PC-3 (cell line): ENCODE measurements at regions not wholly inside any gene's neighbourhood (a gene's known extent, or its start where the extent isn't known, plus 50 kb on each side); places are given as distances from the start of the nearest gene placed in this dataset.

Experiments
- ATAC-seq: fragments of 200-7000 bp; cut with Tn5 transposase; 2 replicates; pipeline ENCODE4 v1.9.1; 2020; ENCODE audit warnings: mild to moderate bottlenecking, moderate library complexity
- BruUV-seq: library from RNA; stranded (reverse); fragments of 400-500 nt; replicated peaks from 2 replicates; lab custom pipeline; 2021; lab: Mats Ljungman, UMichigan
- CTCF ChIA-PET: fragments of 300-600 bp; sonication (Branson Sonifier 250); formaldehyde crosslinking; loops from one replicate; lab custom pipeline; 2022; ENCODE audit warnings: antibody characterized with exemption; lab: Charles Lee
- POLR2A ChIA-PET: fragments of 300-600 bp; sonication (Branson Sonifier 250); formaldehyde crosslinking; loops from one replicate; lab custom pipeline; 2022; ENCODE audit warnings: antibody characterized with exemption; ENCODE audit not compliant: unreplicated experiment; lab: Charles Lee
- DNase-seq: peaks from one replicate; pipeline ENCODE4 v3.0.0-alpha.2; 2015
- H2AFZ ChIP-seq: fragments of 300-600 bp; sonication (generic); 2 replicates; pipeline ENCODE4 v1.6.0; 2016; ENCODE audit warnings: antibody characterized with exemption, low read length
- H3F3A ChIP-seq: fragments of 300-600 bp; sonication (generic); one replicate; pipeline ENCODE4 v1.6.0; 2017; ENCODE audit warnings: antibody characterized with exemption, low read length, control low read depth, mild to moderate bottlenecking; ENCODE audit not compliant: unreplicated experiment
- H3K27ac ChIP-seq: fragments of 300-600 bp; sonication (generic); 2 replicates; pipeline ENCODE4 v1.5.1; 2016; ENCODE audit warnings: mild to moderate bottlenecking, low read length
- H3K27me3 ChIP-seq: fragments of 300-600 bp; sonication (generic); 2 replicates; pipeline ENCODE4 v1.6.1; 2016; ENCODE audit warnings: low read length, mixed read lengths
- H3K36me3 ChIP-seq: fragments of 300-600 bp; sonication (generic); 2 replicates; pipeline ENCODE4 v1.6.1; 2016; ENCODE audit warnings: low read depth, mixed run types, low read length, mixed read lengths
- H3K4me1 ChIP-seq: fragments of 300-600 bp; sonication (generic); 2 replicates; pipeline ENCODE4 v1.5.1; 2016; ENCODE audit warnings: low read length; ENCODE audit not compliant: insufficient read depth
- H3K4me2 ChIP-seq: fragments of 300-600 bp; sonication (generic); 2 replicates; pipeline ENCODE4 v1.6.0; 2016; ENCODE audit warnings: low read length
- H3K4me3 ChIP-seq: fragments of 300-600 bp; sonication (generic); 2 replicates; pipeline ENCODE4 v1.5.1; 2016; ENCODE audit warnings: mild to moderate bottlenecking, low read length, mixed read lengths
- H3K79me2 ChIP-seq: fragments of 300-600 bp; sonication (generic); 2 replicates; pipeline ENCODE4 v1.6.1; 2017; ENCODE audit warnings: low read length, mixed read lengths
- H3K9ac ChIP-seq: fragments of 300-600 bp; sonication (generic); 2 replicates; pipeline ENCODE4 v1.6.0; 2016; ENCODE audit warnings: mild to moderate bottlenecking, low read length
- H3K9me2 ChIP-seq: fragments of 300-600 bp; sonication (generic); replicated peaks from 2 replicates; pipeline ENCODE4 v1.6.1; 2016; ENCODE audit warnings: mixed run types, low read length, mixed read lengths
- H3K9me3 ChIP-seq: fragments of 300-600 bp; sonication (generic); 2 replicates; pipeline ENCODE4 v1.6.1; 2016; ENCODE audit warnings: low read length, mixed read lengths
- H4K20me1 ChIP-seq: fragments of 300-600 bp; sonication (generic); 2 replicates; pipeline ENCODE4 v1.6.1; 2016; ENCODE audit warnings: low read length, mixed read lengths
- CTCF ChIP-seq: fragments of 300-600 bp; sonication (generic); conservative IDR thresholded peaks from 2 replicates; pipeline ENCODE4 v1.5.1; 2017; ENCODE audit warnings: antibody characterized with exemption, low read depth, mild to moderate bottlenecking, low read length
- EZH2 ChIP-seq: fragments of 300-600 bp; sonication (generic); IDR thresholded peaks from one replicate; pipeline ENCODE4 v1.6.1; 2017; ENCODE audit warnings: antibody characterized with exemption, mild to moderate bottlenecking, low read length; ENCODE audit not compliant: unreplicated experiment
- EZH2phosphoT487 ChIP-seq: fragments of 300-600 bp; sonication (generic); IDR thresholded peaks from 2 replicates; pipeline ENCODE4 v1.6.1; 2018; ENCODE audit warnings: mild to moderate bottlenecking, antibody characterized with exemption, low read length, borderline replicate concordance
- intact Hi-C: fragments of 100-400 bp; cut with micrococcal nuclease; formaldehyde crosslinking; loops from 2 replicates; pipeline ENCODE4 v1.9.0; 2023

GRCh38 chr6:23013776-23014175, 444.4 kb downstream of the HDGFL1 start:
- no peak overlapping the region for H3K27ac ChIP-seq
- H2AFZ ChIP-seq, result 0 out of 2 replicates have a peak overlapping the region, but pooled peaks have one; percentile 2
- no peak overlapping the region for H3K9ac ChIP-seq
- no peak overlapping the region for H3K4me3 ChIP-seq
- no peaks in the 10 kb centered on the region for H3K27me3 ChIP-seq
- 0 out of 2 replicates have a peak overlapping the region, but pooled peaks have one; percentile 3 for H3K4me2 ChIP-seq
- no peaks in the 10 kb centered on the region for H3K4me1 ChIP-seq
- H3K79me2 ChIP-seq, result no peaks in the 10 kb centered on the region
- no peaks in the 10 kb centered on the region for H3K9me3 ChIP-seq
- H3K36me3 ChIP-seq, result no peaks in the 10 kb centered on the region
- POLR2A ChIA-PET, result no interaction called here
- intact Hi-C loops, result no loop called here
- H3K9me2 ChIP-seq, result no peaks in the 10 kb centered on the region
- no peaks in the 10 kb centered on the region for H3F3A ChIP-seq
- BruUV-seq, result no TSS peak
- CTCF ChIA-PET, result no interaction called here
- no peaks in the 10 kb centered on the region for H4K20me1 ChIP-seq
- TF ChIP-seq CTCF (no peak), EZH2phosphoT487 (no peak), EZH2 (no peak)
- ATAC-seq (peak; percentile 69), DNase-seq (peak; percentile 71)

- ATAC-seq, result no peak
- CTCF ChIA-PET, result no interaction called here
- BruUV-seq, result no TSS peak
Observed at GRCh38 chr6:23016696-23017095, 447.3 kb downstream of the HDGFL1 start.

More at GRCh38 chr6:23016696-23017095, 447.3 kb downstream of the HDGFL1 start:
- Histone ChIP-seq H3K36me3 (no peaks in the 10 kb centered on the region), H3K4me3 (no peak overlapping the region), H3K27me3 (no peaks in the 10 kb centered on the region), H3K27ac (no peak overlapping the region), H3F3A (no peaks in the 10 kb centered on the region), H3K4me2 (no peak overlapping the region), H3K9ac (no peak overlapping the region), H3K79me2 (no peaks in the 10 kb centered on the region), H4K20me1 (no peaks in the 10 kb centered on the region), H3K9me3 (no peaks in the 10 kb centered on the region), H3K4me1 (no peaks in the 10 kb centered on the region), H3K9me2 (no peaks in the 10 kb centered on the region), H2AFZ (no peak overlapping the region)
- intact Hi-C loops, result no loop called here
- DNase-seq, result no peak
- TF ChIP-seq EZH2 (no peak), CTCF (no peak), EZH2phosphoT487 (no peak)
- POLR2A ChIA-PET, result no interaction called here
